Stimulated activated CD8-positive, alpha-beta memory T cell treated with anti-CD3 and anti-CD28 coated beads, Interleukin-12 subunit alpha, Interleukin-12 subunit beta, amount 100 ng/mL, for 4 hours (primary cell): ENCODE measurements at regions not wholly inside any gene's neighbourhood (a gene's known extent, or its start where the extent isn't known, plus 50 kb on each side); places are given as distances from the start of the nearest gene placed in this dataset.
"Not testable (repeated sequence)": the region's sequence is repeated elsewhere in the genome, so short reads cannot be mapped to it uniquely, and the experiment has no call there.

Source experiments
- DNase-seq: peaks from one replicate; pipeline ENCODE4 v3.0.0-alpha.2; 2020; ENCODE audit warnings: low read depth

DNA sequence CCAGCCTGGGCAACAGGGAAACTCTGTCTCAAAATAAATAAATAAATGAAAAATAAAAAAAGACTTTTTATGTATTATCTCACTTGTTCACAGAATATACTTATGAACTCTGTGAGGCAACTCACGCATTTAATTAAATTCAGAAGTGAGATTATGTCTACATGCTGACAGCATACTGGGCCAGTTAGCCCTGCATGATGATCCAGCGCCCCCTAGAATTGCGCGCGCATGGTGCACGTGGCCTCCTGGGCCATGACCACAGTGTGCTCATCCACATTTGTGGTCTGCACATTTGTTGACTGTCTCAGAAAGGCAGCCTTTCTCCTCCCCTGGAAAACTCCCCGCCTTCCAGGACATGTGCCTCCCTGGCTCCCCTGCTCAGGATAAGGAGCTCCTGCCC is 64.8 kb upstream of the METTL9 start:
- not testable (repeated sequence) for DNase-seq

DNA sequence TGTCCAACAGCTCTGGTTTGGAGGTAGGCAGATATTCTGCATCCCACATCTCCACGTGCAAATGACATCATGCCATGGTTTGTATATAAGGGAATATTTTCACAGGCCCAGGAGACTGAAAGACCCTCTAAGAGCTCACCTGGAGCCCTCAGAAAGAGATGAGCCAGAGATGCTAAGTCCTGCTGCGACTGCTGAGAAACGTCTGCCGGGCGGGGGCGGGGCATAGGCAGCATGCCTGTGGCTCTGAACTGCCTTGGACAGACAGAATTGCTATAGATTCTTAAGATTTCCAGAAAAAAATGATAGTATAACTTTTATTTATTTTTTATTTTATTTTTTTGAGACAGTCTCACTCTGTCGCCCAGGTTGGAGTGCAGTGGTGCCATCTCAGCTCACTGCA is 64.2 kb upstream of the METTL9 start:
- not testable (repeated sequence) for DNase-seq

DNA sequence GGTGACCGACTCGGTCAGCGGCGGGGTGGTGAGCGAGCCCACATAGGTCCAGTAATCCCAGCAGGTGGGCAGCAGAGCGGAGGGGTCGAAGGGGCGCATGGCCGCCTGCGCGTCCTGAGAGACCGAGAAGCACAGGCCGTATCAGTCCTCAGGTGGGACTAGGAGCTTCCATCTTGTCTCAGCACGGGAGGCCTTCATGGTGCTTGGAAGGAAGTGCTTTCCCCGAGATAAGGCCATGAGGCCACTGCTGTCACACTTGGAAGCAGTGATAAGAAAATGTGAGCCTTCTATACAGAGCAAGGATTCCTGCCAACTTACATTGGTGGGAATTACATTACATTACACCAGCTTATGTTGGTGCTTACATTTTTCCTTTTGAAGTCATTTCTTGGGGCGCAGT is 62.6 kb upstream of the METTL9 start:
- not testable (repeated sequence) for DNase-seq

DNA sequence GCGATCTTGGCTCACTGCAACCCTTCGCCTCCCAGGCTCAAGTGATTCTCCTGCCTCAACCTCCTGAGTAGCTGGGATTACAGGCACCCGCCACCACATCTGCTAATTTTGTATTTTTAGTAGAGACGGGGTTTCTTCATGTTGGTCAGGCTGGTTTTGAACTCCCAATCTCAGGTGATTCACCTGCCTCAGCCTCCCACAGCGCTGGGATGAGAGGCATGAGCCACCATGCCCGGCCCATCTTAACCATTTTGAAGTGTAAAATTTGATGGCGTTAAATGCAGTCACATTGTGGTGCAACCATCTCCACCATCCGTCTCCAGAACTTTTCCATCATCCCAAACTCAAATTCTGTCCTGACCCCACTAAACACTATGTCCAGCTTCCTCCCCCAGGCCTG is 61.8 kb upstream of the METTL9 start:
- not testable (repeated sequence) for DNase-seq

DNA sequence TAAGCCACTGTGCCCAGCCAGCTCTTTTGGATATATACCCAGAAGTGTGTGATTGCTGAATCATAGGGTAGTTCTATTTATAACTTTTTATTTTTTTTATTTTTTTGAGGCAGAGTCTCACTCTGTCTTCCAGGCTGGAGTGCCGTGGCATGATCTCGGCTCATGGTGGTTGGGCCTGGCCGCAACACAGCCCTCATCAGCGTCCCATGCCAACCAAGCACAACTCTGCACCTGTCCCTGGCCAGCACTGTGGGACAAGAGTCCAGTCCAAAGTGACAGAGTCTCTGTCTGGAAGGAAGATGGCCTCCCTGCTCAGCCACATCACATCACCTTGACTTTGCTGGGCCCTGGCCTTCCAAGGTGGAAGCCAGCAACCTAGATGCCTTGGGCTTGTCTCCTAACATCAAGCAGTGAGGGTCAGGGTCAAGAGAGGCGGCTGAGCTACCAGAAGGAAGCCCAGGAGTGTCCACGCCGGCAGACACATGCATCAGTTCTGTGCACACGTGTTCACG is 60.2 kb upstream of the METTL9 start:
- not testable (repeated sequence) for DNase-seq

DNA sequence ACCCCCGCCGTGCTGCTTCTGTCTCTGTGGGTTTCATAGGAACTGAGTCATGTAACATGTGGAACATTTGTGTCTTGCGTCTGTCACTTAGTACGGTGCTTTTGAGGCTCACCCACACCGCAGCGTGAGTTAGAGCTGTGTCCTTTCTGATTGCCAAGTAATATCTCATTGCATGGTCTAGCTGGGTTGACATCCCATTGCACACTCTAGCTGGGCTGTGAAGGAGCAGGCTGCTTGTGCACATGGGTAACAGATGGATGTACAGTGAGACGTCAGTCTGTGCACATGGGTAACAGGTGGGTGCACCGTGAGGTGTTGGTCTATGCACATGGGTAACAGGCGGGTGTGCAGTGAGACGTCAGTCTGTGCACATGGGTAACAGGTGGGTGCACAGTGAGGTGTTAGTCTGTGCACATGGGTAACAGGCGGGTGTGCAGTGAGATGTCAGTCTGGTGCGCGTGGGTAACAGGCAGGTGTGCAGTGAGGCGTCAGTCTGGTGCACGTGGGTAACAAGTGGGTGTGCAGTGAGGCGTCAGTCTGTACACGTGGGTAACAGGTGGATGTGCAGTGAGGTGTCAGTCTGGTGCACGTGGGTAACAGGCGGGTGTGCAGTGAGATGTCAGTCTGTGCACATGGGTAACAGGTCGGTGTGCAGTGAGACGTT is 58.5 kb upstream of the METTL9 start:
- peak; percentile 64 for DNase-seq

DNA sequence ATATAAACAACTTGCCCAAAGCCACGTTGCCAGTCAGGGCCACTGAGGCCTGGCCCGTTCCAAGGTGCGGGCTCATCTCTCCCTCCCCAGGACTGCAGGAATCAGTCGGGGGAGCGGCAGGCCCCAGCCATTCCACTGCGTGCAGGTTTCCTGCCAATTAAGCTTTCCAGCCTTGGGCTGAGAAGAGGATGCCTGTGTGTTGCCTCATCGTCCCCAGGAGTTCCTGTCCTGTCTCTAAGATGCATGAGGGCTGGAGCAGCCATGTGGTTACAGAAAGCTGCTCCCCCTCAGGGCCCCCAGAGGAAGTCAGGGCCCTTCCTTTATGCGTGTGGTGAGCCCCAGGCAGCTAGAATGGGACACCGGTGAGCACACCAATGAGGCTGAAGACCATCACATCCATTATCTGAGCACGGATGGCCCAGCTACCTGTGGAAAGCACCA is 57.7 kb upstream of the METTL9 start:
- not testable (repeated sequence) for DNase-seq

DNA sequence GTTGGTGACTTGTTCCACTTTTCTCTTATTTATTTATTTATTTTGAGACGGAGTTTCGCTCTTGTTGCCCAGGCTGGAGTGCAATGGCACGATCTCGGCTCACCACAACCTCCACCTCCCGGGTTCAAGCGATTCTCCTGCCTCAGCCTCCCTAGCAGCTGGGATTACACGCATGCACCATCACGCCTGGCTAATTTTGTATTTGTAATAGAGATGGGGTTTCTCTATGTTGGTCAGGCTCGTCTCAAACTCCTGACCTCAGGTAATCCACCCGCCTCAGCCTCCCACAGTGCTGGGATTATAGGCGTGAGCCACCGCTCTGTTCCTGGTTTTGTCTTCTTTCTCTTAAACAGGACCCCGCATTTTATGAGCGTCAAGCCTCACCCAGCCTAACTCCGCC is 57.3 kb upstream of the METTL9 start:
- not testable (repeated sequence) for DNase-seq

DNA sequence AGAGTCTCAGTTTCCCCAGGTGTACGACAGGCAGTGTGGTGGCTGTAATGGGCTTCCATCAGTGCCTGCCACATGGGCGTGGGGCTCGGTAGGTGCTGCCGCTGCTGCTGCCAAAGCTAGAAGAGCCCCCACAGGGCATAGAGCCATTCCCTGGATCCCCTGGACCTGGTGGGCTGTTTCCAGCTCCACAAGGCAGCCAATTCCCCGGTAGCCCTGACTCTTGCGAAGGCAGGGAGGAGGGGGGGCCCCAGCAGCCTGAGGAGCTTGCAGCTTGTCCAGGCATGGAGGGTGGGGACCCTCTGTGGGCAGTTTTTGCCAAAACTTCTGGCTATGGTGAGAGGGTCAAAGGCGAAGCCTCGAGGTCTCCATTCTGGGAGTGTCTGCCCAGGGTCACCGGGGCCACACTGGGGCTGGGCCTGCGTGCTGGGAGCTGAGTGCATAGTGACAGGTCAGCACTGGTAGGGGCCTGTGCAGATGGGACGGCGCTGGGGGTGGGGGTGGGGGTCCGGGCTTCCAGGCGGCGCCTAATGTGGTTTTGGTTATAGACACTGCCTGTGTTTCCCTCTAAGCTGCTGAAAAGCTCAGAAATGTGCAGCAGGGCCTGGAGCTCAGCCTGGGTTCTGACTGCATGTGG is 56.8 kb upstream of the METTL9 start:
- DNase-seq, result not testable (repeated sequence)

DNA sequence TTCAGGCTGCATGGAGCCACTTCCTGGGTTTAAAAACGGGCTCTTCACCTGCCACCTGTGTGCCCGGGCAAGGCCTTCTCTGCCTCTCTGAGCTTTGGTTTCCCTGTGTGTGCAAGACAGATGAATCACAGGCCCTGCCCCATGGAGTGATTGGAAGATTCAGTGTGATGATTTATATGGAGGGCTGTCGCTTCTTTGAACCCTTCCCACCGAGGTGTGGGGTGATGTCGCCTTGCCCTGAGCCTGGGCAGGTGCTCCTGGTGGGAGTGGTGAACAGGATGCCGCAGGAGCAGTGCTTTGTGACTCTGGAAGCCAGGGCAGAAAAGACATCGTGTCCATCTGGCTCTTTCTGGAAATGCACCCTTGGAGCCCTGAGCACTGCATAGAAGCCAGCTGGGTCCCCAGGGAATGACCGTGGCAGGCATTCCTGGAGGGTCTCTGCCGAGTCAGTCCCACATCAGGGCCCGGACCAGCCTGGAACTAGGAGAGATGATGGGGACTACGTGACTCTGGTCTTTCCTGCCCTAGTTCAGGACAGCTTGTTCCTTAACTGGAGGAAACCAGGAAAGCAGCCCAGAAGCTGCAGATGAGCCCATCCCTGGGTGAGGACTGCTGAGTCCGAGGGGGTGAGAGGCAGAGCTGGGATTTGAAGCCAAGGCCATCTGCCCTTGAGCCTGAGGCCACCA is 56.1 kb upstream of the METTL9 start:
- not testable (repeated sequence) for DNase-seq

DNA sequence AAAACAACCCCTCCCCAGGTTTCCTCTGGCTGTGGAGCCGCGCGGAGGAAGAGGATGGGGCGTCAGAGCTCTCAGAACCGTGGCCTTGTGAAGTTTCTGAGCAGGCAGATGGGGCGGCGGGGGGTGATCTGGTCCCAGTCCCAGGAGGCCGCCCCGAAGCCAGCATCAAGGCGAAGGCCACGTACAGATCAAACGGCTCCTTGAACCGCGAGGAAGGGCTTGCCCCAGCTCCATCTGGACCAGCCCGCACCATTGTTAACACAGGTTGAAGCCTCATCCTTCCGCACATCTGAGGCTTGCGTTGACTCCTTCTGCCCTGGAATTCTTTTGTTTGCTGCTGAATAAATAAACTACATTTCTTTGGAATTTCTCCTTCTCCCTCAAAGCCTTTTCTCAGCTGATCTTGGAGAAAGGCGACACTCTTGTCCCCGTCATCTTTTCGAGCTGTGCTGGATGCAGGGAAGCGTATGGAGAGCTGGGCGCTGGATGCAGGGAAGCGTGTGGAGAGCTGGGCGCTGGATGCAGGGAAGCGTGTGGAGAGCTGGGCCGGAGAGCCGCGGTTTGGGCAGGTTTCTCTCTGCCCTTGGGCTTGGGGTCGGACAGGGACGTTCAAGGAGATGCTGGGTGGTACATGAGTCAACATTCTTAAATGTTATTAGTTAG is 53.6 kb upstream of the METTL9 start:
- DNase-seq, result not testable (repeated sequence)

DNA sequence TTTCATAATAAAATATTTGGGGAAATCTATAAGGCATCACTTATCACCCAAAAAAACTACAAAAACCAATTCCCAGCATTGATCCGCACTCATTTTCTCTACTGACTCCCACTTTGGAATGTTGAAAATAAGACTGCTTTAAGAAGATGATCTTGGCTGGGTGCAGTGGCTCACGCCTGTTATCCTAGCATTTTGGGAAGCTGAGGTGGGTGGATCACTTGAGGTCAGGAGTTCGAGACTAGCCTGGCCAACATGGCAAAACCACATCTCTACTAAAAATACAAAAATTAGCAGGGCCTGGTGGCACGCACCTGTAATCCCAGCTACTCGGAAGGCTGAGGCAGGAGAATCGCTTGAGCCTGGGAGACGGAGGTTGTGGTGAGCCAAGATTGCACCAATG is 50.0 kb upstream of the METTL9 start:
- not testable (repeated sequence) for DNase-seq
